ENCODE measurements at regions not wholly inside any gene's neighbourhood (a gene's known extent, or its start where the extent isn't known, plus 50 kb on each side); places are given as distances from the start of the nearest gene placed in this dataset.

DNA sequence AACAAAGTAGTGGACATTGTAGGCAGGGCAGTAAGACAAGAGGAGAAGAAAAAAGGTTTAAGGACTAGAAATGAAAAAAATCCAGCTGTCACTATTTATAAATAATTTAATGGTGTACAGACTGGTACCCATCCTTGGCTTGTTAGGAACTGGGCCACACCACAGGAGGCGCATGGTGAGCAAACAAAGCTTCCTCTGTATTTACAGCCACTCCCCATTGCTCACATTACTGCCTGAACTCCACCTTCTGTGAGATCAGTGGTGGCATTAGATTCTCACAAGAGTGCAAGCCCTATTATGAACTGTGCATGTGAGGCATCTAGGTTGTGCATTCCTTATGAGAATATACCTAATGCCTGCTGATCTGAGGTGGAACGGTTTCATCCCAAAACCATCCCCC lies 62.6 kb upstream of the DMAC1 start:
- H3K27ac ChIP-seq = no peak overlapping the region
- DNase-seq (ENCODE audit: low spot score) = no peak

DNA sequence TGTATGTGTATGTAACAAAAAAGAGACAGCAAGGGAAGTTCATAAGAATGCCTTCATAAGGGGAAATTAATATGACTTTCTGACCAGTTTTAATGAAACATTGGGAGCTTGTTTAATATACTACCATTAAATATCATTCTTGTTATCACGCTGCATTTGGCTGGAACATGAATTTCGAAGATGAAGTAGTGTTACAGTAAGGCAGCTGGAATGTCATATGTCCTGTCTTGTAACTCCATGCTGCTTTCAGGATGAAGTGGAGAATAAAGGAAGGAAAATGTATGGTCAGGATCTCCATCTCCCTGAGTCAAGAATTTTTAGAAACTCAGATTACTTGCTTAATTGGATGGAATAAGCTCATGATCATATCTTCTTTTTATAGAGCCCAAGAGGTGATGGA lies 61.5 kb upstream of the DMAC1 start:
- Histone ChIP-seq H3K4me2 (no peak overlapping the region), H3K4me3 (no peak overlapping the region), H3K27ac (no peak overlapping the region), H3K9ac (no peak overlapping the region), H4K20me1 (ENCODE audit: low read depth) (no peaks in the 10 kb centered on the region), H3F3A (ENCODE audit: low read depth) (no peaks in the 10 kb centered on the region), H3K4me1 (no peaks in the 10 kb centered on the region), H3K79me2 (ENCODE audit: low read depth) (no peaks in the 10 kb centered on the region), H3K36me3 (no peaks in the 10 kb centered on the region), H3K27me3 (no peaks in the 10 kb centered on the region), H3K9me3 (ENCODE audit: low read depth) (no peaks in the 10 kb centered on the region), H2AFZ (replicated peaks) (no peak overlapping the region)
- Mint-ChIP-seq H3K9me3 (no peaks in the 10 kb centered on the region), H3K27ac (no peak overlapping the region), H3K27me3 (ENCODE audit: insufficient read depth, low read depth) (peaks cover 2% of the 10 kb centered on the region), H3K36me3 (no peaks in the 10 kb centered on the region), H3K4me3 (no peak overlapping the region), H3K4me1 (no peaks in the 10 kb centered on the region)
- no peak for DNase-seq (ENCODE audit: low spot score)
- TF ChIP-seq, protein P1, sequence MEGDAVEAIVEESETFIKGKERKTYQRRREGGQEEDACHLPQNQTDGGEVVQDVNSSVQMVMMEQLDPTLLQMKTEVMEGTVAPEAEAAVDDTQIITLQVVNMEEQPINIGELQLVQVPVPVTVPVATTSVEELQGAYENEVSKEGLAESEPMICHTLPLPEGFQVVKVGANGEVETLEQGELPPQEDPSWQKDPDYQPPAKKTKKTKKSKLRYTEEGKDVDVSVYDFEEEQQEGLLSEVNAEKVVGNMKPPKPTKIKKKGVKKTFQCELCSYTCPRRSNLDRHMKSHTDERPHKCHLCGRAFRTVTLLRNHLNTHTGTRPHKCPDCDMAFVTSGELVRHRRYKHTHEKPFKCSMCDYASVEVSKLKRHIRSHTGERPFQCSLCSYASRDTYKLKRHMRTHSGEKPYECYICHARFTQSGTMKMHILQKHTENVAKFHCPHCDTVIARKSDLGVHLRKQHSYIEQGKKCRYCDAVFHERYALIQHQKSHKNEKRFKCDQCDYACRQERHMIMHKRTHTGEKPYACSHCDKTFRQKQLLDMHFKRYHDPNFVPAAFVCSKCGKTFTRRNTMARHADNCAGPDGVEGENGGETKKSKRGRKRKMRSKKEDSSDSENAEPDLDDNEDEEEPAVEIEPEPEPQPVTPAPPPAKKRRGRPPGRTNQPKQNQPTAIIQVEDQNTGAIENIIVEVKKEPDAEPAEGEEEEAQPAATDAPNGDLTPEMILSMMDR (IDR thresholded peaks at IDR 0.05) = no peak
- no peak for TF ChIP-seq EZH2 (IDR thresholded peaks at IDR 0.05)
- no peak for TF ChIP-seq EZH2phosphoT487 (IDR thresholded peaks at IDR 0.05)

More for the DNA sequence above, 62.6 kb upstream of the DMAC1 start:
- H2AFZ ChIP-seq (replicated peaks) = no peak overlapping the region
- H3K9me3 ChIP-seq (ENCODE audit: low read depth) = no peaks in the 10 kb centered on the region
- Mint-ChIP-seq H3K36me3 (no peaks in the 10 kb centered on the region), H3K9me3 (no peaks in the 10 kb centered on the region), H3K27ac (no peak overlapping the region), H3K4me3 (no peak overlapping the region), H3K27me3 (ENCODE audit: insufficient read depth, low read depth) (peaks cover 2% of the 10 kb centered on the region), H3K4me1 (no peaks in the 10 kb centered on the region)
- no peaks in the 10 kb centered on the region for H3K4me1 ChIP-seq
- no peak overlapping the region for H3K4me2 ChIP-seq
- no peaks in the 10 kb centered on the region for H3F3A ChIP-seq (ENCODE audit: low read depth)
- no peaks in the 10 kb centered on the region for H3K79me2 ChIP-seq (ENCODE audit: low read depth)
- no peak overlapping the region for H3K4me3 ChIP-seq
- no peak overlapping the region for H3K9ac ChIP-seq
- H3K27me3 ChIP-seq = no peaks in the 10 kb centered on the region
- H3K36me3 ChIP-seq = no peaks in the 10 kb centered on the region
- TF ChIP-seq EZH2 (IDR thresholded peaks at IDR 0.05) (no peak), EZH2phosphoT487 (IDR thresholded peaks at IDR 0.05) (no peak)
- TF ChIP-seq, protein P1 (IDR thresholded peaks at IDR 0.05) = no peak
- H4K20me1 ChIP-seq (ENCODE audit: low read depth) = no peaks in the 10 kb centered on the region

DNA sequence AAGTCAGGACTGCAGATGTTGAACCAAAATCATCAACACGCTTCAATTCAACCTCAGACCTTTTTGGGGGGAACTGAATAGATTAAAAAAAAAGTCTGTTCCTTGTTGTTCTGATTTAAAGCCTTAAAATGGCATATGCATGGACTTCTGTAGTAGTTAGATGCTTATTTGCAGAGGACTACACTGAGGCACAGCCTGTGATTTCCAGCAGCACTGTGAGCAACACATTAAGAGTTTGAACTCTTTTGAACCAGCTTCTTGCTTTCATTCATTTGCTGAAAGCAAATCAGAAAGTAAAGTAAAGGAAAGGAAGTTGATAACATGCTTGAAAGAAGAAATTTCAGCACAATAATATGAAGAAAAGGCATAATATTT lies 60.7 kb upstream of the DMAC1 start:
- Mint-ChIP-seq H3K4me3 (no peak overlapping the region), H3K36me3 (no peaks in the 10 kb centered on the region), H3K9me3 (no peaks in the 10 kb centered on the region), H3K4me1 (no peaks in the 10 kb centered on the region), H3K27ac (no peak overlapping the region), H3K27me3 (ENCODE audit: insufficient read depth, low read depth) (peaks cover 2% of the 10 kb centered on the region)
- Histone ChIP-seq H3K4me1 (no peaks in the 10 kb centered on the region), H3K27ac (no peak overlapping the region), H3K4me2 (no peak overlapping the region), H3K36me3 (no peaks in the 10 kb centered on the region), H3K9ac (no peak overlapping the region), H3F3A (ENCODE audit: low read depth) (no peaks in the 10 kb centered on the region), H3K79me2 (ENCODE audit: low read depth) (no peaks in the 10 kb centered on the region), H3K9me3 (ENCODE audit: low read depth) (no peaks in the 10 kb centered on the region), H3K27me3 (no peaks in the 10 kb centered on the region), H3K4me3 (no peak overlapping the region), H4K20me1 (ENCODE audit: low read depth) (no peaks in the 10 kb centered on the region), H2AFZ (replicated peaks) (no peak overlapping the region)
- TF ChIP-seq EZH2 (IDR thresholded peaks at IDR 0.05) (no peak), EZH2phosphoT487 (IDR thresholded peaks at IDR 0.05) (no peak)
- TF ChIP-seq, protein P1 (IDR thresholded peaks at IDR 0.05) = no peak
- no peak for DNase-seq (ENCODE audit: low spot score)
